ENCODE measurements at regions not wholly inside any gene's neighbourhood (a gene's known extent, or its start where the extent isn't known, plus 50 kb on each side); places are given as distances from the start of the nearest gene placed in this dataset.
"Not testable (repeated sequence)": the region's sequence is repeated elsewhere in the genome, so short reads cannot be mapped to it uniquely, and the experiment has no call there.

DNA sequence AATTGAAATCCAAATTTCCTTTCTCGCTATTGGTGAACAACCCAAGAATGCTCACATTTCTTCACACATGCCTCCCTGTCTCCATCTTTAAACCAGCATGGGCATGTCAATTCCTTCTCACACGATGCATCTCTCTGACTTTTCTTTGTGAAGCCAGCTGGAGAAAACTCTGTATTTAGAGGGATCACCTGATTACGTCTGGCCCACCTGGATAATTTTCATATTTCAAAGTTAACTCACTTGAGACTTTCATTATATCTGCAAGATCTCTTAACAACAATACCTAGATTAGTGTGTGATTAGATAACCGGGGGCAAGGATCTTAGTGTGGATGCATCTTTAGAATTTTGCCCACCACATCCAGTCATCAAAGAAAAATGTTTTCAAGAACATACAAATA lies 164.0 kb downstream of the TMEM47 start:
- H3K4me3 ChIP-seq (ENCODE audit: low read length): no peak overlapping the region
- no peak overlapping the region for H2AFZ ChIP-seq (ENCODE audit: low read depth, low read length)
- H3K36me3 ChIP-seq (ENCODE audit: insufficient read depth, low read length): no peaks in the 10 kb centered on the region
- no peaks in the 10 kb centered on the region for H3K27me3 ChIP-seq (ENCODE audit: insufficient read depth, low read length)
- no peaks in the 10 kb centered on the region for H3K9me3 ChIP-seq (ENCODE audit: low read length)
- no peaks in the 10 kb centered on the region for H3K4me1 ChIP-seq (ENCODE audit: insufficient read depth, low read length)

GRCh38 chrX:34491126-34491525 lies 166.0 kb downstream of the TMEM47 start:
- Histone ChIP-seq H3K4me1 (ENCODE audit: insufficient read depth, low read length) (no peaks in the 10 kb centered on the region), H2AFZ (ENCODE audit: low read depth, low read length) (no peak overlapping the region), H3K36me3 (ENCODE audit: insufficient read depth, low read length) (no peaks in the 10 kb centered on the region), H3K27me3 (ENCODE audit: insufficient read depth, low read length) (no peaks in the 10 kb centered on the region), H3K9me3 (ENCODE audit: low read length) (no peaks in the 10 kb centered on the region), H3K4me3 (ENCODE audit: low read length) (no peak overlapping the region)

- Histone ChIP-seq H3K4me3 (ENCODE audit: low read length) (no peak overlapping the region), H3K27me3 (ENCODE audit: insufficient read depth, low read length) (no peaks in the 10 kb centered on the region)
Measured at GRCh38 chrX:34487364-34487763, 169.7 kb downstream of the TMEM47 start.

DNA sequence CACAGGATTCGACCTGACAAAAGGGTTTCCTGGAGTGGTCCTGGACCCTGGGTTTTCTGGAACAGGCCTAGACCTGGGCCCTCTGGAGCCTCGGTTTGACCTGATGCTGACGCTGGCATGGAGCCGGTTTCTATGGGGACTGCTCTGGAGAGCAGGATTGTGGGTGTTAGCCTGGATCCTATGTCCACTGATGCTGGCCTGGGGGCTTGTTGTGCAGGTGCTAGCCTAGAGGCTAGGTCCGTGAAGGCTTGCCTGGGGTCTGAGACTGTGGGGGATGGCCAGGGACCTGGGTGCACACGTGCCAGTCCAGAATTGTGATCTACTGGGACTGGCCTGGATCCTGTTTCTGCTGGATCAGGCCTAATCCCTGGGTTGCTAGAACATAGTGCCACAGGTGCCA lies 173.1 kb downstream of the TMEM47 start:
- Histone ChIP-seq H2AFZ (ENCODE audit: low read depth, low read length) (no peak overlapping the region), H3K27me3 (ENCODE audit: insufficient read depth, low read length) (no peaks in the 10 kb centered on the region), H3K9me3 (ENCODE audit: low read length) (no peaks in the 10 kb centered on the region), H3K4me3 (ENCODE audit: low read length) (no peak overlapping the region), H3K4me1 (ENCODE audit: insufficient read depth, low read length) (no peaks in the 10 kb centered on the region), H3K36me3 (ENCODE audit: insufficient read depth, low read length) (no peaks in the 10 kb centered on the region)

More at GRCh38 chrX:34487364-34487763, 169.7 kb downstream of the TMEM47 start:
- Histone ChIP-seq H3K36me3 (ENCODE audit: insufficient read depth, low read length) (no peaks in the 10 kb centered on the region), H3K9me3 (ENCODE audit: low read length) (no peaks in the 10 kb centered on the region), H3K4me1 (ENCODE audit: insufficient read depth, low read length) (no peaks in the 10 kb centered on the region), H2AFZ (ENCODE audit: low read depth, low read length) (no peak overlapping the region)

DNA sequence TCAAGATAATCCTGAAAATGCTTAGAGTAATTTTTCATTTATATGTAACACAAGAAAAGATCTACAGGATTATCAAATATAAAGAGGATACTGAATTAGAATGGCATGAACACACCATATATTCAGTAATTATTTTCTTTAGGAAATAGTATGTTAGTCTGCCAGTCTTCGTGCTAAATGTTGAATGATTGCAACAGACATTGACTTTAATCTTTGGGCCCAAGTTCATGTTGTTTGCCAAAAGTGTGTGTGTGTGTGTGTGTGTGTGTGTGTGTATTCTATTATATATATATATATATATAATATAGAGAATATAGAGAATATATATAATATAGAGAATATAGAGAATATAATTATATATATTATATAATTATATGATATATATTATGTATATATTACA lies 186.6 kb downstream of the TMEM47 start:
- no peaks in the 10 kb centered on the region for H3K9me3 ChIP-seq (ENCODE audit: low read length)
- no peaks in the 10 kb centered on the region for H3K27me3 ChIP-seq (ENCODE audit: insufficient read depth, low read length)
- no peaks in the 10 kb centered on the region for H3K36me3 ChIP-seq (ENCODE audit: insufficient read depth, low read length)
- no peaks in the 10 kb centered on the region for H3K4me1 ChIP-seq (ENCODE audit: insufficient read depth, low read length)
- H2AFZ ChIP-seq (ENCODE audit: low read depth, low read length): no peak overlapping the region
- H3K4me3 ChIP-seq (ENCODE audit: low read length): no peak overlapping the region

DNA sequence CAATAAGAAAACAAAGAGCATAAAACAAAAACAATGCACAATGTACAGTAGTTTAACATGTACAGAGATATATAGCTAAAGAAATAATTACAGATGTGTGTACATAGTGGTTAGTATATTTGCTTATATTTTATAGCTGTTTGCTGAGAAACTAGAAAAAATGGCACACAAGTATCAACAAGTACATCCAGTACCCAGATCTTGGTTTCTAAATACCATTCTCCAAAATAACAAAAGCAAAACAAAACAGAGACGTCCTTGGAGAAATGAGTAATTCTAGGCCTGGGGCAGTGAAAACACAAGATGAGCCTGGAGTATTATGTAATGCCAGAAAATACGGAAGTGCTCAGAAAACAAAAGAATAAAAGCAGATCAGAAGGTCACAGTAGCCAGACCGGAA lies 189.6 kb downstream of the TMEM47 start:
- H3K27me3 ChIP-seq (ENCODE audit: insufficient read depth, low read length): no peaks in the 10 kb centered on the region
- H3K4me3 ChIP-seq (ENCODE audit: low read length): no peak overlapping the region
- H2AFZ ChIP-seq (ENCODE audit: low read depth, low read length): no peak overlapping the region
- H3K9me3 ChIP-seq (ENCODE audit: low read length): no peaks in the 10 kb centered on the region
- no peaks in the 10 kb centered on the region for H3K4me1 ChIP-seq (ENCODE audit: insufficient read depth, low read length)
- no peaks in the 10 kb centered on the region for H3K36me3 ChIP-seq (ENCODE audit: insufficient read depth, low read length)

DNA sequence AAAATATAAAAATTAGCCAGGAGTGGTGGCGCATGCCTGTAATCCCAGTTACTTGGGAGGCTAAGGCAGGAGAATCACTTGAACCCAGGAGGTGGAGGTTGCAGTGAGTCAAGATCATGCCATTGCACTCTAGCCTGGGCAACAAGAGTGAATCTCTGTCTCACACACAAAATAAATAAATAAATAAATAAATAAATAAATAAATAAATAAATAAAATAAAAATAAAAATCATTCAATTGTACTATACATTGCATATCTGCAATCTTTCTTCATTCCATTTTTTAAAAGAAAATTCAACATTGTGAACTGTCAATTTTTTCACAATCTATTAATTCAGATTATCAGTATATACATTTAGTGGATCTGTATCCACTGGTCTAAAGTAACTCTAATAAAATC lies 193.9 kb downstream of the TMEM47 start:
- H2AFZ ChIP-seq (ENCODE audit: low read depth, low read length); H3K4me1 ChIP-seq (ENCODE audit: insufficient read depth, low read length); H3K9me3 ChIP-seq (ENCODE audit: low read length); H3K4me3 ChIP-seq (ENCODE audit: low read length); H3K27me3 ChIP-seq (ENCODE audit: insufficient read depth, low read length); H3K36me3 ChIP-seq (ENCODE audit: insufficient read depth, low read length): not testable (repeated sequence)

DNA sequence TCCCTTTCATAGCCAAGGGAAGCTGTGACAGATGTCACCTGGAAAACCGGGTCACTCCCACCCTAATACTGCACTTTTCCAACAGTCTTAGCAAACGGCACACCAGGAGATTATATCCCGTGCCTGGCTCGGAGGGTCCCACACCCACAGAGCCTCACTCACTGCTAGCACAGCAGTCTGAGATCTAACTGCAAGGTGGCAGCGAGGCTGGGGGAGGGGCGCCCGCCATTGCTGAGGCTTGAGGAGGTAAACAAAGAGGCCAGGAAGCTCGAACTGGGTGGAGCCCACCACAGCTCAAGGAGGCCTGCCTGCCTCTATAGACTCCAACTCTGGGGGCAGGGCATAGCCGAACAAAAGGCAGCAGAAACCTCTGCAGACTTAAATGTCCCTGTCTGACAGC lies 199.2 kb downstream of the TMEM47 start:
- H3K4me3 ChIP-seq (ENCODE audit: low read length); H3K27me3 ChIP-seq (ENCODE audit: insufficient read depth, low read length); H3K36me3 ChIP-seq (ENCODE audit: insufficient read depth, low read length); H3K4me1 ChIP-seq (ENCODE audit: insufficient read depth, low read length); H3K9me3 ChIP-seq (ENCODE audit: low read length); H2AFZ ChIP-seq (ENCODE audit: low read depth, low read length): not testable (repeated sequence)

GRCh38 chrX:34437586-34437985 lies 219.5 kb downstream of the TMEM47 start:
- Histone ChIP-seq H3K27me3 (ENCODE audit: insufficient read depth, low read length) (peaks cover 3% of the 10 kb centered on the region), H3K4me3 (ENCODE audit: low read length) (no peak overlapping the region), H2AFZ (ENCODE audit: low read depth, low read length) (no peak overlapping the region), H3K4me1 (ENCODE audit: insufficient read depth, low read length) (no peaks in the 10 kb centered on the region), H3K9me3 (ENCODE audit: low read length) (no peaks in the 10 kb centered on the region), H3K36me3 (ENCODE audit: insufficient read depth, low read length) (no peaks in the 10 kb centered on the region)

- no peaks in the 10 kb centered on the region for H3K27me3 ChIP-seq (ENCODE audit: insufficient read depth, low read length)
- H3K36me3 ChIP-seq (ENCODE audit: insufficient read depth, low read length): no peaks in the 10 kb centered on the region
- no peaks in the 10 kb centered on the region for H3K4me1 ChIP-seq (ENCODE audit: insufficient read depth, low read length)
- no peak overlapping the region for H2AFZ ChIP-seq (ENCODE audit: low read depth, low read length)
- H3K4me3 ChIP-seq (ENCODE audit: low read length): no peak overlapping the region
- H3K9me3 ChIP-seq (ENCODE audit: low read length): no peaks in the 10 kb centered on the region
Measured at GRCh38 chrX:34426334-34426733, 230.8 kb downstream of the TMEM47 start.

GRCh38 chrX:34406580-34406979 lies 250.5 kb downstream of the TMEM47 start:
- Histone ChIP-seq H3K9me3 (ENCODE audit: low read length) (no peaks in the 10 kb centered on the region), H3K4me1 (ENCODE audit: insufficient read depth, low read length) (no peaks in the 10 kb centered on the region), H3K27me3 (ENCODE audit: insufficient read depth, low read length) (peaks cover 1% of the 10 kb centered on the region), H3K36me3 (ENCODE audit: insufficient read depth, low read length) (no peaks in the 10 kb centered on the region), H2AFZ (ENCODE audit: low read depth, low read length) (no peak overlapping the region), H3K4me3 (ENCODE audit: low read length) (no peak overlapping the region)

- H3K4me3 ChIP-seq (ENCODE audit: low read length): no peak overlapping the region
- H2AFZ ChIP-seq (ENCODE audit: low read depth, low read length): no peak overlapping the region
- H3K36me3 ChIP-seq (ENCODE audit: insufficient read depth, low read length): no peaks in the 10 kb centered on the region
- H3K4me1 ChIP-seq (ENCODE audit: insufficient read depth, low read length): no peaks in the 10 kb centered on the region
- no peaks in the 10 kb centered on the region for H3K9me3 ChIP-seq (ENCODE audit: low read length)
- H3K27me3 ChIP-seq (ENCODE audit: insufficient read depth, low read length): no peaks in the 10 kb centered on the region
Measured at GRCh38 chrX:34404386-34405070, 252.6 kb downstream of the TMEM47 start.

GRCh38 chrX:34401411-34401810 lies 255.7 kb downstream of the TMEM47 start:
- Histone ChIP-seq H3K4me3 (ENCODE audit: low read length) (no peak overlapping the region), H3K9me3 (ENCODE audit: low read length) (no peaks in the 10 kb centered on the region), H3K27me3 (ENCODE audit: insufficient read depth, low read length) (no peaks in the 10 kb centered on the region), H2AFZ (ENCODE audit: low read depth, low read length) (no peak overlapping the region), H3K36me3 (ENCODE audit: insufficient read depth, low read length) (no peaks in the 10 kb centered on the region), H3K4me1 (ENCODE audit: insufficient read depth, low read length) (no peaks in the 10 kb centered on the region)

GRCh38 chrX:34382416-34382815 lies 250.3 kb upstream of the FAM47A start:
- no peak overlapping the region for H2AFZ ChIP-seq (ENCODE audit: low read depth, low read length)
- H3K9me3 ChIP-seq (ENCODE audit: low read length): no peaks in the 10 kb centered on the region
- H3K27me3 ChIP-seq (ENCODE audit: insufficient read depth, low read length): no peaks in the 10 kb centered on the region
- H3K4me1 ChIP-seq (ENCODE audit: insufficient read depth, low read length): no peaks in the 10 kb centered on the region
- no peak overlapping the region for H3K4me3 ChIP-seq (ENCODE audit: low read length)
- H3K36me3 ChIP-seq (ENCODE audit: insufficient read depth, low read length): no peaks in the 10 kb centered on the region
